ENCODE measurements at regions not wholly inside any gene's neighbourhood (a gene's known extent, or its start where the extent isn't known, plus 50 kb on each side); places are given as distances from the start of the nearest gene placed in this dataset.
"Not testable (repeated sequence)": the region's sequence is repeated elsewhere in the genome, so short reads cannot be mapped to it uniquely, and the experiment has no call there.

- no peaks in the 10 kb centered on the region for H3K36me3 Mint-ChIP-seq (ENCODE audit: low read depth)
- H3K4me1 Mint-ChIP-seq, result no peaks in the 10 kb centered on the region
- H3K9me3 Mint-ChIP-seq, result no peaks in the 10 kb centered on the region
- DNase-seq (no peak), ATAC-seq (no peak)
- no peak overlapping the region for H3K27ac Mint-ChIP-seq
- no peak overlapping the region for H3K4me3 Mint-ChIP-seq
- H3K27me3 Mint-ChIP-seq, result peaks cover 12% of the 10 kb centered on the region
Measured at GRCh38 chr15:45794712-45795439, 160.0 kb downstream of the SQOR start.

- H3K9me3 Mint-ChIP-seq, result no peaks in the 10 kb centered on the region
- H3K27me3 Mint-ChIP-seq, result peaks cover 12% of the 10 kb centered on the region
- no peaks in the 10 kb centered on the region for H3K36me3 Mint-ChIP-seq (ENCODE audit: low read depth)
- H3K4me1 Mint-ChIP-seq, result no peaks in the 10 kb centered on the region
- no peak for DNase-seq
- H3K4me3 Mint-ChIP-seq, result no peak overlapping the region
- H3K27ac Mint-ChIP-seq, result no peak overlapping the region
- ATAC-seq, result no peak
Measured at GRCh38 chr15:45795440-45796069, 160.7 kb downstream of the SQOR start.

DNA sequence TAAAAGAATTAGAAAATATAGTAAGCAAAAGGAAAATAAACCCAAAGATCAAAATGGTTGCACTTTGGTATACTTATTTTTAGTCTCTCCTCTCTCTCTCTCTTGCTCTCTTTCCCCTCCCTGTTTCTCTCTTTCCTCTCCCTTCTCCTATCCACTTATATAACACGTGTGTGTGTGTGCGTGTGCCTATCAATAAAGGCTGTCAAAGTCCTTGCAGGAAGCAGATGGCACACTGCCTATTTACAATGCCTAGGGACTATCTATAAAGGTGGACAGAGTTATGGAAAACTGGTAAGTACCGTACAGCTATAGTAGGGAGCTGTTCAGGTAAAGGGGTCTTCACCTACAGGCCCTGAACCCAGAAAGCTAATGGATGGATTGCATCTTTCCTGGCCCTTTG lies 161.6 kb downstream of the SQOR start:
- ATAC-seq, result no peak
- Mint-ChIP-seq H3K9me3 (no peaks in the 10 kb centered on the region), H3K4me1 (no peaks in the 10 kb centered on the region), H3K27ac (no peak overlapping the region), H3K4me3 (no peak overlapping the region), H3K36me3 (ENCODE audit: low read depth) (no peaks in the 10 kb centered on the region), H3K27me3 (peaks cover 13% of the 10 kb centered on the region)
- no peak for DNase-seq

DNA sequence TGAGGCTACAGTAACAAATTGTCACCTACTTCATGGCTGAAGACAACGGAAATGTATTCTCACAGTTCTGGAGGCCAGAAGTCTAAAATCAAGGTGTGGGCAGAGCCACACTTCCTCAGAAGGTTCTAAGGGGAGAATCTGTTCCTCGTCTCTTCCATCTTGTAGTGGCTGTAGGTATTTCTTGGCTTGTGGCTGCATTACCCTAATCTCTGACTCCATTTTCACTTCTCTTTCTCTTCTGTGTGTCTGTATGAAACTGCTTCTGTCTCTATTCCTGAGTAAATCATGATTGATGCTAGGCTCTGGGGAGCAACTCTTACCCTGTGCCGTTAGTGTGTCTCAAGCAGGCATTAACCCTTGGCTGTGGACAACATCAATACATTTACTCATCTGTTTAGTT lies 164.7 kb downstream of the SQOR start:
- no peaks in the 10 kb centered on the region for H3K4me1 Mint-ChIP-seq

DNA sequence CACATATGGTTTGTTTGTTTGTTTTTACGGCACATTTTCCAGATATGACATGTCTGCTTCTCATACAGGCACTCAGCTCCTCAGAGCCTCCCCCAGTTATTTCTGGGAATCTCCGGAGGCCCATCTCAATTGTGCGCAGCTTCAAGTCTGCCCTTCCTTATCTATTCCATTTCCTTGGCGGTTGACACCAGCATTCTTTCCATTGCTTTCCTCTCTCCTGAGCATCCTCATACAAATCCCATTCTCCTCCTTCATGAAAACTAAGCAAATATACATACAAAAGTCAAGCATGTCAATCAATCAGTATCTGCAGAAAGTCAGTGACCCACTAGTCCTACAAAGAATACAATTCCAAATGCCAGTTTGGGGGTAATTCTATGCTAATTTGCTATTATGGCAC lies 166.7 kb downstream of the SQOR start:
- Mint-ChIP-seq H3K27ac (no peak overlapping the region), H3K4me3 (no peak overlapping the region), H3K4me1 (no peaks in the 10 kb centered on the region), H3K27me3 (peaks cover 5% of the 10 kb centered on the region), H3K36me3 (ENCODE audit: low read depth) (no peaks in the 10 kb centered on the region), H3K9me3 (no peaks in the 10 kb centered on the region)
- ATAC-seq, result no peak
- no peak for DNase-seq

More for the DNA sequence above, 164.7 kb downstream of the SQOR start:
- peaks cover 7% of the 10 kb centered on the region for H3K27me3 Mint-ChIP-seq
- no peak for ATAC-seq
- DNase-seq, result no peak
- H3K27ac Mint-ChIP-seq, result no peak overlapping the region
- H3K4me3 Mint-ChIP-seq, result no peak overlapping the region
- H3K36me3 Mint-ChIP-seq (ENCODE audit: low read depth), result no peaks in the 10 kb centered on the region
- H3K9me3 Mint-ChIP-seq, result no peaks in the 10 kb centered on the region

- DNase-seq, result no peak
- no peaks in the 10 kb centered on the region for H3K36me3 Mint-ChIP-seq (ENCODE audit: low read depth)
- peaks cover 5% of the 10 kb centered on the region for H3K27me3 Mint-ChIP-seq
- H3K4me1 Mint-ChIP-seq, result no peaks in the 10 kb centered on the region
- ATAC-seq, result no peak
- H3K9me3 Mint-ChIP-seq, result no peaks in the 10 kb centered on the region
- no peak overlapping the region for H3K27ac Mint-ChIP-seq
- no peak overlapping the region for H3K4me3 Mint-ChIP-seq
Measured at GRCh38 chr15:45802140-45802539, 167.3 kb downstream of the SQOR start.

DNA sequence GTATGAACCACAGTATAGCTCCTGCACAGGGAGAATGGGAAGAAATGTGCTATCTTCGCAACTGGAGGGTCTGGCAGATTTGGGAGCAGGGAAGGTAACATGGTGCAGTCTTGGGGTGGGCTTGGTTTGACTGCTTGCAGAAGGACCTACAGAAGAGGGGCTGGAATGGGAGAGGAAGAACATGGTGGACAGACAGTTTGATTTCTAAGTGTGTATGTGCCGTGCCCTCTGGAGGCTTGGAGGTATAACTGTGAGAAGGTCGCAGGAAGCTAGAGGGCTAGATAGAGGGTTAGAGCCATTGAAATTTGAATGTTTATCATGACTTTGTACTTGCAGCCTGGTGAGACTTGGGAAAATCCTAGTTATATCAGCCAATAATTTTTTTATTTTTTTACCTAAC lies 169.2 kb downstream of the SQOR start:
- no peak overlapping the region for H3K27ac Mint-ChIP-seq
- no peak for DNase-seq
- no peaks in the 10 kb centered on the region for H3K4me1 Mint-ChIP-seq
- no peaks in the 10 kb centered on the region for H3K36me3 Mint-ChIP-seq (ENCODE audit: low read depth)
- no peaks in the 10 kb centered on the region for H3K9me3 Mint-ChIP-seq
- no peak overlapping the region for H3K4me3 Mint-ChIP-seq
- ATAC-seq, result no peak
- peaks cover 3% of the 10 kb centered on the region for H3K27me3 Mint-ChIP-seq

- no peak overlapping the region for H3K4me3 Mint-ChIP-seq
- H3K36me3 Mint-ChIP-seq (ENCODE audit: low read depth), result no peaks in the 10 kb centered on the region
- no peak overlapping the region for H3K27ac Mint-ChIP-seq
- peaks cover 5% of the 10 kb centered on the region for H3K27me3 Mint-ChIP-seq
- no peak for DNase-seq
- no peak for ATAC-seq
- no peaks in the 10 kb centered on the region for H3K4me1 Mint-ChIP-seq
- peaks cover 1% of the 10 kb centered on the region for H3K9me3 Mint-ChIP-seq
Measured at GRCh38 chr15:45810201-45810600, 175.4 kb downstream of the SQOR start.

GRCh38 chr15:45812200-45812599 lies 177.4 kb downstream of the SQOR start:
- H3K9me3 Mint-ChIP-seq, result peaks cover 9% of the 10 kb centered on the region
- H3K36me3 Mint-ChIP-seq (ENCODE audit: low read depth), result no peaks in the 10 kb centered on the region
- H3K4me3 Mint-ChIP-seq, result no peak overlapping the region
- H3K27ac Mint-ChIP-seq, result no peak overlapping the region
- no peak for DNase-seq
- H3K27me3 Mint-ChIP-seq, result peaks cover 5% of the 10 kb centered on the region
- H3K4me1 Mint-ChIP-seq, result no peaks in the 10 kb centered on the region
- no peak for ATAC-seq

- peaks cover 16% of the 10 kb centered on the region for H3K9me3 Mint-ChIP-seq
- H3K4me1 Mint-ChIP-seq; H3K27ac Mint-ChIP-seq; H3K4me3 Mint-ChIP-seq; ATAC-seq; H3K36me3 Mint-ChIP-seq (ENCODE audit: low read depth); H3K27me3 Mint-ChIP-seq; DNase-seq: not testable (repeated sequence)
Measured at GRCh38 chr15:45817578-45817977, 182.7 kb downstream of the SQOR start.

DNA sequence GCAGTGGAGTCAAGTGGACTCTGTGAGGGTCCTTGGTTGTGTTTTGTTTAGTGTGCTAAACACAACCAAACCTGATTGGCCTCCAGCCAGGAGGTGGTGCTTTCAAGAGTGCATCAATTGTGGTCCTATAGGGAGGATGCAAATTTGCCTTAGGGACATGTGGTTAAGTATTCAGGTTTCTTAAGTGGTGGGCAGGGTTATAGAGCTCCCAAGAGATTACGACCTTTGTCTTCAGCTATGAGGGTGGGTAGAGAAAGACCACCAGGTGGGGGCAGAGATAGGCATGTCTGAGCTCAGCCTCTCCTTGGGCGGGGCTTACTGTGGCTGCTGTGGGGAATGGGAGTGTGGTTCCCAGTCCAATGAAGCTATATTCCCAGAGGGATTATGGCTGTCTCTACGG lies 186.6 kb downstream of the SQOR start:
- Mint-ChIP-seq H3K27me3 (peaks cover 5% of the 10 kb centered on the region), H3K4me1 (no peaks in the 10 kb centered on the region), H3K27ac (no peak overlapping the region), H3K4me3 (no peak overlapping the region), H3K36me3 (ENCODE audit: low read depth) (no peaks in the 10 kb centered on the region), H3K9me3 (peaks cover 11% of the 10 kb centered on the region)
- no peak for DNase-seq
- no peak for ATAC-seq

DNA sequence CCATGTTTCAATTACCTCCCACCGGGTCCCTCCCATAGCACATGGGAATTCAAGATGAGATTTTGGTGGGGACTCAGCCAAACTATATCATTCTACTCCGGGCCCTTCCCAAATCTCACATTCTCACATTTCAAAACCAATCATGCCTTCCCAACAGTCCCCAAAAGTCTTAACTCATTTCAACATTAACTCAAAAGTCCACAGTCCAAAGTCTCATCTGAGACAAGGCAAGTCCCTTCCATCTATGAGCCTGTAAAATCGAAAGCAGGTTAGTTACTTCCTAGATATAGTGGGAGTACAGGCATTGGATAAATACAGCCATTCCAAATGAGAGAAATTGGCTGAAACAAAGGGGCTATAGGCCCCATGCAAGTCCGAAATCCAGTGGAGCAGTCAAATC lies 188.1 kb downstream of the SQOR start:
- H3K27ac Mint-ChIP-seq; H3K27me3 Mint-ChIP-seq; ATAC-seq; H3K36me3 Mint-ChIP-seq (ENCODE audit: low read depth); DNase-seq; H3K4me1 Mint-ChIP-seq; H3K4me3 Mint-ChIP-seq: not testable (repeated sequence)
- H3K9me3 Mint-ChIP-seq, result peaks cover 11% of the 10 kb centered on the region

DNA sequence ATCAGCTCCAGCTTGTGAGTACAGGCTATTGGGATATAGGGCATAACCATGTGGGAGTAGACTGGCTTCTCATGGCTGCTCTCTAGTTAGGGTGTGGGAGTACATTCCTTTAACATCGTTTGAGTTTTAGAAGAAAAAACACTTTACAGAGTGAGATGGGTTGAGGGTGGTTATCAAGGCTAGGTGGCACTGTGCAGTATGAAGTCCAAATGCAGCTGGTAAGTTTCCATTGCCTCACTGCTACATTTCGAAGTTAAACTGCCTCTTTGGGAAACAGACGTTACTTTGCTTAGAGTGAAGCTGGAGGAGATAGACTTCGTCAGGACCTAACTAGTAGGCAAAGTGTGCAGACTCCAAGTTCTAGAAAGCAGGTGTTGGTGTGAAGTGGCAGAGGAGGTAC lies 192.4 kb downstream of the SQOR start:
- Mint-ChIP-seq H3K27ac (no peak overlapping the region), H3K4me1 (no peaks in the 10 kb centered on the region), H3K27me3 (peaks cover 3% of the 10 kb centered on the region), H3K9me3 (peaks cover 11% of the 10 kb centered on the region), H3K4me3 (no peak overlapping the region), H3K36me3 (ENCODE audit: low read depth) (no peaks in the 10 kb centered on the region)
- DNase-seq (no peak), ATAC-seq (no peak)

GRCh38 chr15:45827766-45828165 lies 192.9 kb downstream of the SQOR start:
- no peak overlapping the region for H3K4me3 Mint-ChIP-seq
- no peaks in the 10 kb centered on the region for H3K36me3 Mint-ChIP-seq (ENCODE audit: low read depth)
- H3K27me3 Mint-ChIP-seq, result peaks cover 3% of the 10 kb centered on the region
- ATAC-seq (no peak), DNase-seq (no peak)
- no peak overlapping the region for H3K27ac Mint-ChIP-seq
- no peaks in the 10 kb centered on the region for H3K4me1 Mint-ChIP-seq
- H3K9me3 Mint-ChIP-seq, result peaks cover 8% of the 10 kb centered on the region

- ATAC-seq (no peak), DNase-seq (no peak)
- Mint-ChIP-seq H3K27me3 (no peaks in the 10 kb centered on the region), H3K4me1 (no peaks in the 10 kb centered on the region), H3K4me3 (no peak overlapping the region), H3K9me3 (peaks cover 4% of the 10 kb centered on the region), H3K27ac (no peak overlapping the region), H3K36me3 (ENCODE audit: low read depth) (no peaks in the 10 kb centered on the region)
Measured at GRCh38 chr15:45829336-45830153, 194.7 kb downstream of the SQOR start.

Data from activated naive CD8-positive, alpha-beta T cell treated with anti-CD3 and anti-CD28 coated beads, Interleukin-2, amount 50 U/mL, for 24 hours (primary cell).